GM12801 (cell line): ENCODE measurements at regions not wholly inside any gene's neighbourhood (a gene's known extent, or its start where the extent isn't known, plus 50 kb on each side); places are given as distances from the start of the nearest gene placed in this dataset.

Experiments used
- CTCF ChIP-seq: IDR thresholded peaks from one replicate; pipeline ENCODE4 v1.5.1; 2011; ENCODE audit warnings: control low read depth; ENCODE audit not compliant: insufficient read length; ENCODE audit errors: extremely low read depth

GRCh38 chr1:29460694-29461093 is 224.4 kb downstream of the PTPRU start:
- no peak for TF ChIP-seq CTCF

- TF ChIP-seq CTCF, result no peak
These were observed 223.8 kb downstream of the PTPRU start for GRCh38 chr1:29460041-29460610.

GRCh38 chr1:29459620-29459945 is 223.3 kb downstream of the PTPRU start:
- no peak for TF ChIP-seq CTCF

GRCh38 chr1:29458737-29459619 is 222.7 kb downstream of the PTPRU start:
- no peak for TF ChIP-seq CTCF

- TF ChIP-seq CTCF, result no peak
These were observed 221.4 kb downstream of the PTPRU start for GRCh38 chr1:29457496-29458368.

GRCh38 chr1:29456685-29457435 is 220.5 kb downstream of the PTPRU start:
- no peak for TF ChIP-seq CTCF
